HepG2 (cell line): ENCODE measurements at regions not wholly inside any gene's neighbourhood (a gene's known extent, or its start where the extent isn't known, plus 50 kb on each side); places are given as distances from the start of the nearest gene placed in this dataset.
A peak's percentile ranks its signal among the peaks of the same experiment; 100 is the strongest.

Source experiments
- ATF4 ChIP-seq, 2 experiments: fragments of 450-650 bp in 1 of 2; sonication (generic) in 1 of 2; formaldehyde crosslinking; IDR thresholded peaks; 2 replicates each; pipeline versions ENCODE4 v1.5.0 to v1.8.0; 2020 to 2022; ENCODE audit warnings: mild to moderate bottlenecking in 1 of 2, missing genetic modification reagents in 1 of 2
- CEBPZ ChIP-seq: IDR thresholded peaks from 2 replicates; pipeline ENCODE4 v1.6.1; 2012; ENCODE audit warnings: low read length, improper control_type of control experiment
- CENPT ChIP-seq: sonication (generic); formaldehyde crosslinking; IDR thresholded peaks from 2 replicates; pipeline ENCODE4 v1.8.0; 2022; ENCODE audit warnings: low read depth, mild to moderate bottlenecking, moderate library complexity, missing genetic modification reagents
- CHD4 ChIP-seq: fragments of 200-600 bp; sonication (generic); IDR thresholded peaks from 2 replicates; pipeline ENCODE4 v1.7.0; 2017; ENCODE audit warnings: mild to moderate bottlenecking, low read length, borderline replicate concordance
- CTCF ChIP-seq: sonication (generic); formaldehyde crosslinking; IDR thresholded peaks from 2 replicates; pipeline ENCODE4 v1.5.0; 2020; ENCODE audit warnings: mild to moderate bottlenecking, missing genetic modification reagents, moderate library complexity
- EHMT2 ChIP-seq: fragments of 200-600 bp; sonication (generic); IDR thresholded peaks from 2 replicates; pipeline ENCODE4 v1.7.0; 2017; ENCODE audit warnings: antibody characterized with exemption, low read depth, low read length, borderline replicate concordance
- FOSL1 ChIP-seq: sonication (generic); formaldehyde crosslinking; IDR thresholded peaks from 2 replicates; pipeline ENCODE4 v1.9.0; 2021; ENCODE audit warnings: missing genetic modification reagents, borderline replicate concordance
- FOXK2 ChIP-seq: fragments of 450-650 bp; IDR thresholded peaks from 2 replicates; pipeline ENCODE4 v1.6.1; 2016
- GABPB1 ChIP-seq: IDR thresholded peaks from 2 replicates; pipeline ENCODE4 v1.6.1; 2016; ENCODE audit warnings: mild to moderate bottlenecking, missing genetic modification reagents, moderate library complexity, missing compliant biosample characterization
- GZF1 ChIP-seq: sonication (generic); formaldehyde crosslinking; IDR thresholded peaks from 2 replicates; pipeline ENCODE4 v1.5.1; 2020; ENCODE audit warnings: mild to moderate bottlenecking, missing genetic modification reagents
- KDM1A ChIP-seq: IDR thresholded peaks from 2 replicates; pipeline ENCODE4 v1.6.1; 2016; ENCODE audit warnings: missing compliant biosample characterization
- SMAD1 ChIP-seq: sonication (generic); formaldehyde crosslinking; IDR thresholded peaks from 2 replicates; pipeline ENCODE4 v1.4.0; 2020; ENCODE audit warnings: missing genetic modification reagents, low read depth, mild to moderate bottlenecking, borderline replicate concordance
- THYN1 ChIP-seq: sonication (generic); formaldehyde crosslinking; IDR thresholded peaks from 2 replicates; pipeline ENCODE4 v1.8.1; 2023; ENCODE audit warnings: low read depth, mild to moderate bottlenecking, moderate library complexity, missing genetic modification reagents, borderline replicate concordance
- TP53 ChIP-seq: sonication (generic); formaldehyde crosslinking; conservative IDR thresholded peaks from 2 replicates; pipeline ENCODE4 v1.4.0; 2020; ENCODE audit warnings: missing genetic modification reagents
- ZBTB46 ChIP-seq: sonication (generic); formaldehyde crosslinking; IDR thresholded peaks from 2 replicates; pipeline ENCODE4 v1.4.0; 2020; ENCODE audit warnings: mild to moderate bottlenecking, missing genetic modification reagents, borderline replicate concordance
- ZNF101 ChIP-seq: sonication (generic); formaldehyde crosslinking; IDR thresholded peaks from 2 replicates; pipeline ENCODE4 v1.4.0; 2020; ENCODE audit warnings: mild to moderate bottlenecking, low read depth, missing genetic modification reagents, borderline replicate concordance
- ZNF512 ChIP-seq: sonication (generic); formaldehyde crosslinking; IDR thresholded peaks from 2 replicates; pipeline ENCODE4 v1.4.0; 2020; ENCODE audit warnings: mild to moderate bottlenecking, missing genetic modification reagents
- ZNF570 ChIP-seq: sonication (generic); formaldehyde crosslinking; IDR thresholded peaks from 2 replicates; pipeline ENCODE4 v1.4.0; 2020; ENCODE audit warnings: mild to moderate bottlenecking, missing genetic modification reagents, borderline replicate concordance
- ZNF644 ChIP-seq: IDR thresholded peaks from 2 replicates; pipeline ENCODE4 v1.6.1; 2016; ENCODE audit warnings: low read depth
- ZNF75D ChIP-seq: sonication (generic); formaldehyde crosslinking; IDR thresholded peaks from 2 replicates; pipeline ENCODE4 v1.8.1; 2023; ENCODE audit warnings: missing genetic modification reagents, mild to moderate bottlenecking, borderline replicate concordance

- no peak for TF ChIP-seq ZNF101 (CRISPR knock-in tag)
- no peak for TF ChIP-seq CENPT (CRISPR knock-in tag)
- no peak for TF ChIP-seq CTCF (CRISPR knock-in tag)
- TF ChIP-seq SMAD1 (CRISPR knock-in tag) = no peak
- no peak for TF ChIP-seq GZF1 (CRISPR knock-in tag)
- TF ChIP-seq THYN1 (CRISPR knock-in tag) = no peak
- TF ChIP-seq ZBTB46 (CRISPR knock-in tag) = no peak
- TF ChIP-seq FOSL1 (CRISPR knock-in tag) = no peak
- TF ChIP-seq ZNF512 = no peak
- peak; percentile 80 for TF ChIP-seq KDM1A (CRISPR knock-in tag)
- no peak for TF ChIP-seq ZNF644
- no peak for TF ChIP-seq TP53 (CRISPR knock-in tag)
- 0 out of 2 replicates have a peak, but pooled peaks have one; percentile 10 for TF ChIP-seq GABPB1 (CRISPR knock-in tag)
- no peak for TF ChIP-seq FOXK2
- no peak for TF ChIP-seq EHMT2
- no peak for TF ChIP-seq ZNF75D
- 0 out of 4 replicates have a peak, but pooled peaks of 1 of the 2 experiments have one; percentile 38 for TF ChIP-seq ATF4 (CRISPR knock-in tag; IDR thresholded peaks at IDR 0.05)
- TF ChIP-seq CEBPZ = no peak
- peak; percentile 98 for TF ChIP-seq CHD4
- no peak for TF ChIP-seq ZNF570 (CRISPR knock-in tag)
Measured at GRCh38 chr22:27669798-27670599, 131.6 kb downstream of the MN1 start (continued).
